Neural cell (in vitro differentiated cells): ENCODE measurements at regions not wholly inside any gene's neighbourhood (a gene's known extent, or its start where the extent isn't known, plus 50 kb on each side); places are given as distances from the start of the nearest gene placed in this dataset.

Experiments used
- H2AFZ ChIP-seq: fragments of 200-600, 300-800 bp; sonication (generic), shearing (Covaris generic); 2 replicates; pipeline ENCODE4 v1.6.0; 2014; ENCODE audit warnings: low read depth, mild to moderate bottlenecking, antibody characterized with exemption, low read length, moderate library complexity
- H3F3A ChIP-seq: fragments of 200-600 bp; shearing (Covaris generic); 2 replicates; pipeline ENCODE4 v1.6.1; 2016; ENCODE audit warnings: mild to moderate bottlenecking, moderate library complexity, mixed read lengths, antibody characterized with exemption, low read length; ENCODE audit not compliant: insufficient read depth, poor library complexity, severe bottlenecking
- H3K27ac ChIP-seq: fragments of 200-600, 300-800 bp; sonication (generic), shearing (Covaris generic); 2 replicates; pipeline ENCODE4 v1.5.1; 2014; ENCODE audit warnings: mild to moderate bottlenecking, low read length, moderate library complexity
- H3K27me3 ChIP-seq: fragments of 300-800, 200-600 bp; sonication (generic), shearing (Covaris generic); 2 replicates; pipeline ENCODE4 v1.6.0; 2014; ENCODE audit warnings: mild to moderate bottlenecking, low read depth, low read length, moderate library complexity; ENCODE audit not compliant: insufficient read depth
- H3K36me3 ChIP-seq: fragments of 300-800, 200-600 bp; sonication (generic), shearing (Covaris generic); 2 replicates; pipeline ENCODE4 v1.5.1; 2014; ENCODE audit warnings: mild to moderate bottlenecking, antibody characterized with exemption, low read length, moderate library complexity; ENCODE audit not compliant: insufficient read depth
- H3K4me2 ChIP-seq: fragments of 300-800, 200-600 bp; sonication (generic), shearing (Covaris generic); 2 replicates; pipeline ENCODE4 v1.6.0; 2014; ENCODE audit warnings: mild to moderate bottlenecking, low read length
- H3K4me3 ChIP-seq: fragments of 300-800, 200-600 bp; sonication (generic), shearing (Covaris generic); 2 replicates; pipeline ENCODE4 v1.5.1; 2014; ENCODE audit warnings: mild to moderate bottlenecking, low read length, moderate library complexity
- H3K79me2 ChIP-seq: fragments of 200-600 bp; shearing (Covaris generic); replicated peaks from 2 replicates; pipeline ENCODE4 v1.6.0; 2014; ENCODE audit warnings: mild to moderate bottlenecking, low read length, moderate library complexity; ENCODE audit not compliant: insufficient read depth
- H3K9ac ChIP-seq: fragments of 300-800, 200-600 bp; sonication (generic), shearing (Covaris generic); 2 replicates; pipeline ENCODE4 v1.6.1; 2016; ENCODE audit warnings: mild to moderate bottlenecking, low read length, mixed read lengths
- H3K9me2 ChIP-seq: fragments of 200-600 bp; shearing (Covaris generic); 2 replicates; pipeline ENCODE4 v1.6.1; 2016; ENCODE audit warnings: mild to moderate bottlenecking, low read length, mixed read lengths; ENCODE audit not compliant: insufficient read depth
- H3K9me3 ChIP-seq: fragments of 200-600, 300-800 bp; sonication (generic), shearing (Covaris generic); 2 replicates; pipeline ENCODE4 v1.6.1; 2016; ENCODE audit warnings: mild to moderate bottlenecking, mixed run types, low read length, moderate library complexity, mixed read lengths
- H4K20me1 ChIP-seq: fragments of 200-600 bp; shearing (Covaris generic); 2 replicates; pipeline ENCODE4 v1.6.1; 2016; ENCODE audit warnings: mild to moderate bottlenecking, mixed run types; ENCODE audit not compliant: insufficient read depth
- CTCF ChIP-seq: fragments of 450-650 bp; IDR thresholded peaks from 2 replicates; pipeline ENCODE4 v1.5.1; 2014; ENCODE audit warnings: antibody characterized with exemption, mild to moderate bottlenecking, moderate library complexity; ENCODE audit not compliant: poor library complexity, severe bottlenecking
- EP300 ChIP-seq: fragments of 450-650 bp; conservative IDR thresholded peaks from 2 replicates; pipeline ENCODE4 v1.6.1; 2014; ENCODE audit warnings: antibody characterized with exemption, mild to moderate bottlenecking, moderate library complexity; ENCODE audit not compliant: poor library complexity, severe bottlenecking
- EZH2 ChIP-seq: fragments of 200-600, 300-800 bp; shearing (Covaris generic), sonication (generic); IDR thresholded peaks from 2 replicates; pipeline ENCODE4 v1.6.1; 2014; ENCODE audit warnings: antibody characterized with exemption, low read length, borderline replicate concordance, mild to moderate bottlenecking; ENCODE audit not compliant: insufficient read depth, poor library complexity, severe bottlenecking
- MXI1 ChIP-seq: fragments of 450-650 bp; conservative IDR thresholded peaks from 2 replicates; pipeline ENCODE4 v1.6.1; 2014; ENCODE audit warnings: antibody characterized with exemption, mild to moderate bottlenecking; ENCODE audit not compliant: poor library complexity, severe bottlenecking
- POLR2AphosphoS5 ChIP-seq: IDR thresholded peaks from 2 replicates; pipeline ENCODE4 v1.6.1; 2012
- RAD21 ChIP-seq: fragments of 450-650 bp; conservative IDR thresholded peaks from 2 replicates; pipeline ENCODE4 v1.6.1; 2014; ENCODE audit warnings: antibody characterized with exemption, mild to moderate bottlenecking, moderate library complexity
- REST ChIP-seq: IDR thresholded peaks from 2 replicates; pipeline ENCODE4 v1.6.1; 2012; ENCODE audit warnings: borderline replicate concordance
- SMC3 ChIP-seq: fragments of 450-650 bp; conservative IDR thresholded peaks from 2 replicates; pipeline ENCODE4 v1.6.1; 2014; ENCODE audit warnings: antibody characterized with exemption, mild to moderate bottlenecking, moderate library complexity; ENCODE audit not compliant: poor library complexity
- TAF1 ChIP-seq: IDR thresholded peaks from 2 replicates; pipeline ENCODE4 v1.6.1; 2012; ENCODE audit warnings: low read depth

GRCh38 chr4:128558896-128559679 is 250.4 kb upstream of the JADE1 start:
- Histone ChIP-seq H3K27ac (no peak overlapping the region), H3K9me3 (no peaks in the 10 kb centered on the region), H2AFZ (no peak overlapping the region), H3K4me2 (no peak overlapping the region), H3K9ac (no peak overlapping the region), H3K27me3 (no peaks in the 10 kb centered on the region), H3K4me3 (no peak overlapping the region), H3F3A (no peaks in the 10 kb centered on the region), H3K9me2 (no peaks in the 10 kb centered on the region), H4K20me1 (no peaks in the 10 kb centered on the region), H3K36me3 (no peaks in the 10 kb centered on the region), H3K79me2 (no peaks in the 10 kb centered on the region)
- TF ChIP-seq EZH2 (no peak), TAF1 (no peak), RAD21 (no peak), MXI1 (no peak), CTCF (no peak), POLR2AphosphoS5 (no peak), EP300 (no peak), SMC3 (no peak), REST (no peak)

- Histone ChIP-seq H3K27ac (no peak overlapping the region), H2AFZ (no peak overlapping the region), H3K79me2 (no peaks in the 10 kb centered on the region), H4K20me1 (no peaks in the 10 kb centered on the region), H3K9ac (no peak overlapping the region), H3K36me3 (no peaks in the 10 kb centered on the region), H3F3A (peaks cover 5% of the 10 kb centered on the region), H3K4me3 (no peak overlapping the region), H3K4me2 (no peak overlapping the region), H3K9me3 (no peaks in the 10 kb centered on the region), H3K9me2 (no peaks in the 10 kb centered on the region), H3K27me3 (no peaks in the 10 kb centered on the region)
- TF ChIP-seq MXI1 (no peak), EP300 (no peak), POLR2AphosphoS5 (no peak), SMC3 (no peak)
Measured at GRCh38 chr4:128556756-128557155, 252.7 kb upstream of the JADE1 start.
